ENCODE measurements at regions not wholly inside any gene's neighbourhood (a gene's known extent, or its start where the extent isn't known, plus 50 kb on each side); places are given as distances from the start of the nearest gene placed in this dataset.

DNA sequence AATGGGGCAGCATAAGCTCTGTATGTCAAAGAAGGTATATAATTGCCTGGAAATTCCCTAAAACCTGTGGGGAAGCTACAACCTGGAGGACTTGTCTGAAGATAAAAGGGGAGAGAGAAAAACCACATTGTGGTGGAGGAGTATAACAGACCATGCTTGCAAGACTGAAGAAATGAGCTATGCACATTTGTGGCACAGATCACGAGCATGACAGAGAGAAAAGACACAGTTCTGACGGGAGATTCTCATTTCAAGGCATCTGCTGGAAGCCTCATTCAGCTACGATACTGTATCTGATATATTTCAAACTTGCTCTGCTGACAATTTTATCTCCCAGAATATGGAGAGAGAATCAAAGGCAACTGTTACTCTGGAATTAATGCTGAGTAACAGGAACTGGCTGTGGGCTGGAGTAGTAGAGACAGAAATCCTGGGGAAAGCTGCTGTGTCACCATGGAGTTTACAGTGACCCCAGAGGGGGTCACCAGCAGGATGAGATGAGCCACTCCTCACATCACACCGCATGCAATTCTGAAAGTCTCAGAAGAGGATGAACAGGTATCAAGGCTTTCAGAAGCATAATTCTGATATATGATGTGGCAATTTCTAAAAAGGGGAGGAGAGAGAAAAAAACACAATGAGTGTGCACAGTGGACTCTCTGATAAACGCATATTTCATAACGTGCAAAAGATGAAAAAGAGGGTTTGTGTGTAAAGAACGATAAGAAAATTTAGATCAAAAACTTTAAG lies 528.8 kb downstream of the IRX1 start:
- TF ChIP-seq, protein P1, sequence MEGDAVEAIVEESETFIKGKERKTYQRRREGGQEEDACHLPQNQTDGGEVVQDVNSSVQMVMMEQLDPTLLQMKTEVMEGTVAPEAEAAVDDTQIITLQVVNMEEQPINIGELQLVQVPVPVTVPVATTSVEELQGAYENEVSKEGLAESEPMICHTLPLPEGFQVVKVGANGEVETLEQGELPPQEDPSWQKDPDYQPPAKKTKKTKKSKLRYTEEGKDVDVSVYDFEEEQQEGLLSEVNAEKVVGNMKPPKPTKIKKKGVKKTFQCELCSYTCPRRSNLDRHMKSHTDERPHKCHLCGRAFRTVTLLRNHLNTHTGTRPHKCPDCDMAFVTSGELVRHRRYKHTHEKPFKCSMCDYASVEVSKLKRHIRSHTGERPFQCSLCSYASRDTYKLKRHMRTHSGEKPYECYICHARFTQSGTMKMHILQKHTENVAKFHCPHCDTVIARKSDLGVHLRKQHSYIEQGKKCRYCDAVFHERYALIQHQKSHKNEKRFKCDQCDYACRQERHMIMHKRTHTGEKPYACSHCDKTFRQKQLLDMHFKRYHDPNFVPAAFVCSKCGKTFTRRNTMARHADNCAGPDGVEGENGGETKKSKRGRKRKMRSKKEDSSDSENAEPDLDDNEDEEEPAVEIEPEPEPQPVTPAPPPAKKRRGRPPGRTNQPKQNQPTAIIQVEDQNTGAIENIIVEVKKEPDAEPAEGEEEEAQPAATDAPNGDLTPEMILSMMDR (IDR thresholded peaks at IDR 0.05; ENCODE audit: insufficient read depth, low read length): no peak
- no peak for TF ChIP-seq POLR2AphosphoS5 (IDR thresholded peaks at IDR 0.05; ENCODE audit: low read depth)
- TF ChIP-seq, protein P2, sequence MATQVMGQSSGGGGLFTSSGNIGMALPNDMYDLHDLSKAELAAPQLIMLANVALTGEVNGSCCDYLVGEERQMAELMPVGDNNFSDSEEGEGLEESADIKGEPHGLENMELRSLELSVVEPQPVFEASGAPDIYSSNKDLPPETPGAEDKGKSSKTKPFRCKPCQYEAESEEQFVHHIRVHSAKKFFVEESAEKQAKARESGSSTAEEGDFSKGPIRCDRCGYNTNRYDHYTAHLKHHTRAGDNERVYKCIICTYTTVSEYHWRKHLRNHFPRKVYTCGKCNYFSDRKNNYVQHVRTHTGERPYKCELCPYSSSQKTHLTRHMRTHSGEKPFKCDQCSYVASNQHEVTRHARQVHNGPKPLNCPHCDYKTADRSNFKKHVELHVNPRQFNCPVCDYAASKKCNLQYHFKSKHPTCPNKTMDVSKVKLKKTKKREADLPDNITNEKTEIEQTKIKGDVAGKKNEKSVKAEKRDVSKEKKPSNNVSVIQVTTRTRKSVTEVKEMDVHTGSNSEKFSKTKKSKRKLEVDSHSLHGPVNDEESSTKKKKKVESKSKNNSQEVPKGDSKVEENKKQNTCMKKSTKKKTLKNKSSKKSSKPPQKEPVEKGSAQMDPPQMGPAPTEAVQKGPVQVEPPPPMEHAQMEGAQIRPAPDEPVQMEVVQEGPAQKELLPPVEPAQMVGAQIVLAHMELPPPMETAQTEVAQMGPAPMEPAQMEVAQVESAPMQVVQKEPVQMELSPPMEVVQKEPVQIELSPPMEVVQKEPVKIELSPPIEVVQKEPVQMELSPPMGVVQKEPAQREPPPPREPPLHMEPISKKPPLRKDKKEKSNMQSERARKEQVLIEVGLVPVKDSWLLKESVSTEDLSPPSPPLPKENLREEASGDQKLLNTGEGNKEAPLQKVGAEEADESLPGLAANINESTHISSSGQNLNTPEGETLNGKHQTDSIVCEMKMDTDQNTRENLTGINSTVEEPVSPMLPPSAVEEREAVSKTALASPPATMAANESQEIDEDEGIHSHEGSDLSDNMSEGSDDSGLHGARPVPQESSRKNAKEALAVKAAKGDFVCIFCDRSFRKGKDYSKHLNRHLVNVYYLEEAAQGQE (IDR thresholded peaks at IDR 0.05; ENCODE audit: insufficient replicate concordance, low read depth): no peak
- TF ChIP-seq GABPA (IDR thresholded peaks at IDR 0.05; ENCODE audit: low read depth): no peak
